Ureter (tissue), 1 donor: ENCODE measurements at regions not wholly inside any gene's neighbourhood (a gene's known extent, or its start where the extent isn't known, plus 50 kb on each side); places are given as distances from the start of the nearest gene placed in this dataset.

Source experiments
- DNase-seq: peaks from one replicate; pipeline ENCODE4 v3.0.0-alpha.2; 2020; ENCODE audit warnings: low spot score
- donor health status: DM: yes; HTN: yes; CAD: no.

GRCh38 chr2:143954186-143954585, 565.7 kb downstream of the ZEB2 start:
- no peak for DNase-seq

GRCh38 chr2:143953451-143954030, 566.4 kb downstream of the ZEB2 start:
- DNase-seq: no peak

DNA sequence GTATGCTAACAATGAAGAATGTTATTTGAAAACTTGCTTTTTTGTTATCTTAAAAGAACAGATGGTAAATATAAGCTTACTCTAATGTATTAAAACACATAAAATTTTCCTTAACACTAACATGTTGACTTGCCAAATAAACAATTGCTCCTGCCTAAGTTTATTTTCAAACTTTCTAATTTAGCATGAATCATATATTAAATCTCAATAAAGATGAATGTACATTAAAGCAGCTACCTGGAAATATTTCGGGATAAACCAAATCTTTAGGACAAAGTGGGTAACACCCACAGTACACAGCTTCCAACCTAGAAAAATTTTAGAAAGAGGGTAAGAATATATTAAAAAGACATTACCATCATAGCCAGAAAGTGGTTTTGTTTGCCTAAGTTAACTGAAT, 567.4 kb downstream of the ZEB2 start:
- no peak for DNase-seq

GRCh38 chr2:143950704-143951103, 569.2 kb downstream of the ZEB2 start:
- DNase-seq: no peak

DNA sequence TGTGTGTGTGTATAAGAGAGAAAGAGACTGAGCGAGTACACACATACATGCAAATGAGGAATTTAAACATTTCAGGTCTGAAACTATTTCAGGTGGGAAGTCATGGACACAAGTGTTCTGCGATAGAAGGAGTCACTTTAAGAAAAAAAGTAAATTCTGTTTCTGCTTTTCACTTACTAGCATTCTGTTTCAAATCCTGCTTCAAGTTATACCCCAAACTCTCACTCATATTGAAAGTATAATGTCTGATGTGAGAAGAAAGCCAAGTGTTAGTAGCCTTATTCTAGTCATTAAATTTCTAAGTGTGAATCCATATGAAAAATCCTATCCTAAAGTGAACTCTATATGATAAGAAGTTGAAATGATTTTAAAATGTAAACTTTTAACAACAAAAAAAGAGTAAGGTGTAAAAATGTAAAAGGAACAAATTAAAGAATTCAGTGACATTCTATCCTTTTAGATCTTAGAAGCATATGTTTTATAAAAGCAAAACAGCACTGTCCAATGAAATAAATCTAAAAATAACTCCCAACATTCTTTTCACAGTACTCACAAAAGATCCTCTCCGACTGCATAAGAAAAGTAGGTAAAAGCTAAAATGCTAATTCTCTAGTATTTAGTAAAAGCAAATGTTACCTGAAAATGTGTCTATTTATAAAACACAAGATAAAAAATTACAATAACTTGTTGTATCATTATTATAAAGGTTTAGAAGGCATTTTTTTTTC, 570.6 kb downstream of the ZEB2 start:
- no peak for DNase-seq

DNA sequence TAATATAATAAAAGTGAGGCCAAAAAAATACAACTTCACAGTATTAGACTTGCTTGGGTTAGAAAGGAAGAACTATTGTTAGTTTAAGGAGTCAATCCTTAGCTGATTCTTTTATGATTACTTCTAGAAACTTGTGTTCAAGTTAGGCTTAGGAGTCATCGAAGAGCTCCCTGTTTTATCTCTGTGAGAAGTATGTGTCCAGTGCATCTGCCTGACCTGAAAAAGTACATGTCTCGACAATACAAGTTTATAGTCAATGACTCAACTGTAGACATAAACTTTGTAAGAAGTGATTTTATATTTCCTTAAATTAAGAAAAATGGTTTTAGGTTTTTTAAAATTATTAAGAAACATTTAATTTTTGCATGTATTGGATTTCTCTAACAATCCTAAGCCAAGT, 571.2 kb downstream of the ZEB2 start:
- no peak for DNase-seq

DNA sequence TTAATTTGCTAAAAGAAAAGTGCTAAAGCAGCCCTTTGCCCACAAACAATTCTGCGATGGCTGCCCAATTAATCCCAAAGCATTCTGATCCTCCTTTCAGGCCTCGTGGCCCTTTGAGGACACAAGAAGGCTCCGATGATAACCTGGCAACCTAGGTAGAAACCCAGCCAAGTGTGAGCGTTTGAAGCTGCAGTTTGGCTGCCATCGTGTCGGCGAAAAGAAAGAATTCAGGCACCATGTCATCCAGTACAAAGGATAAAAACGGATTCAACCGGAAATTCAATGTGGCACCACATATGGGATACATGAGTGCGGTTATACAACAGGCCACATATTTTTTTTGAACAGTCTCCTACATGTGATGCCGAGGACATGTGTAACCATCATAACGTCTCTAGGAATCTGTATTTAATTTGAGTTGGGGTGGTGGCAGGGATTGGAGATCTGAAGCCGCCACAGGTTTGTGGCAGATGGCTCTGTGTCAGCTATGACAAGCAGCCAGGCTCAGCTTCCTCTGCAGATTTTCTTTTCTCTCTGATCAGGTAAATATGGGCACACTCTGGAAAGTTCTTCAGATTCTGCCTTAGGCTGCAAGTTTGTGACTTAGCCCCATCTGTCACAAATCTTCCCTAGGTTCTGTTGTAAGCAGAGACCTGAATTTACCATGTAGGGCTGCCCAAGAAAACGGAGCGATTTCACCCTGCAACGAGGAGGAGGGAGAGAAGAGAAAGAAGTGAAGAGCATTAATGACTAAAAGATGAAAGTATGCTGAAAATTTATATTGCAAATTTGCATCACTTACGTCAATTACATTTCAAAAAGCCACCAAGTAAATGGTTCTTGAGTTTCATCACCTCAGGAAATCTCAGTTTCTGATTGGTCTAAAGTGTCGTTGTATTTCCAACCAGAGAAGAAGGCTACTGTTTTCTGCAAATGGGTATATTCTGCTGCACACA, 573.2 kb downstream of the ZEB2 start:
- no peak for DNase-seq

GRCh38 chr2:143942486-143942885, 577.4 kb downstream of the ZEB2 start:
- DNase-seq: no peak

GRCh38 chr2:143940720-143941119, 579.2 kb downstream of the ZEB2 start:
- no peak for DNase-seq

- DNase-seq: no peak
These were observed 580.1 kb downstream of the ZEB2 start for GRCh38 chr2:143939626-143940330.

DNA sequence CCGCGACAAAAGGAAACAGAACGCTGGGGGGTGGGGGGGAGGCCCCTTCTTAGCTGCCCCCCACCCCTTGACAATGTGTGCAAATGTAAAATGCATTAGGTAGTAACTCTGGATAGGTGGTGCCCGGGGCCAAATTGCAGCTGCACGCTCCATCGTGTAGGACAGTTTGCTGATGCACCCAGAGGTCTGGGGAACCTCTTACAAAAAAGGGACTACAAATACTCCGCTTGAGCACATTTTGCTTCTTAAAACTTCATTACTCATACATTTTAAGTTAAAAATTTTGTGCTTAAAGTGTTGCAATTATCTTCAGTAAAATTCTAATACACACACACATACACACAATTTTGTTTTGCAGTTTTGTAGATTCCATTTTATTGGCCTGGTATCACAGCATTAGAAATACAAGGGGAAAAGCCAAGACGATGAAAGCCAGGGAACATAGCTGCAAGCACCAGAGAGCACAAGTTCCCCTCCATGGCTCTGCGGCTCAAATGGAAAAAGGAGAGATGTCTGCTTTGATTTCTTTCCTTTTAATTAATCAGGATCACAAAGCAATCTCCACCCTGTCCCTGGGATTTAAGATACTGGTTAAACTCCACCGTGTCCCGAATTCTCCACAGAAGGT, 582.1 kb downstream of the ZEB2 start:
- no peak for DNase-seq

DNA sequence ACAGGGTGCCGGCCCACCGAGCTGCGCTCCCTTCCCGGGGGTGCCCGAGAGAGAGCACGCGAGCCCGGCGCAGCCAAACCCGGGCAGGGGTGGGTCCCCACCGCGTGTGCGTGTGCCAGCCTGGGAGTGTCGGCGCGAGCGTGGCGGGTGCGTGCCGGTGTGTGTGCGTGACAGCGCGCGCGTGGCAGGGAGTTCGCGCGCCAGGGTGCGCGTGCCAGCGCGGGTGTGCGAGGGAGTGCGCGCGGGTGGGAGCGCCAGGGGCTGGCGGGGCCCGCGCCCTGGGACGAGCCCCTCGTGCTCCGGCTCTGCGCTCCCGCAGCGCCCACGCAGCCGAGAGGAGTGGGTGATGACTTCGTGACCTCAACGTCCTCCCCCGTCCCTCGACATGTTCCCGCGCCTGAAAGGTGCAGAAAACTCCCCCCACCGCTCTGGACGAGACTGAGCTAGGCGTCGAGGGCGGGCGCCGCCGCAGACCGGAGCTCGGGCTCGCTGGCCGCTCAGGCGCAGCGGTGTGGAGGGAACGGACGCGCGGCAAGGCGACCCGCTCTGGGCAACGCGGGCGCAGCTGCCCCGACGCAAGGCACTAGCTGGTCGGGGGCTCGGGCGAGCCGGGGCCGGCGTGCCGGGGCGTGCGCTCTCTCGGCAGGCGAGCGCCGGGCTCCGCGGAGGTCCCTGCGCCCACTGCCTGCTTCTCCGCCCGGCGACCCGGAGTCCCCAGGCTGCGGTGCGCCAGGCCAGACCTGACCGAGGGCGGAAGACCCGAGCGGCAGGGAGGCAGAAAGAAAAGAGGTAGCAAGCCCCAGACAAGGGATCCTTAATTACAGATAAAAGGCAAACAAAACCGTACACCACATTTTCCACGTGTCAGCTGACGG, 582.8 kb downstream of the ZEB2 start:
- DNase-seq: no peak

DNA sequence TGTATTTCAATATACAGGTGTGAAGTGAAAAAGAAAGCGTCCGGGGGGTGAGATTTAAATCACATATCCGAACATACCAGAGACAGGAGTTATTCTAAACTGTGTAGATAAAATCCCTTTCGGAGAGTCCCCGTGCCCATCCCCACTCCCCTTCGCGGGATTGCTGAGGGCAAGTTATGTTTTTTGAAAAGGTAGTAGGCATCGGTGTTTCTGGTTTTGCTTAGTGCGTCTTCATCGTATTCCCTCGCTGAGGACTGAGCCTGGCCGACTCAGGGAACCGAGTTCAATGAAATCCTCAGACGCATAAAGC, 583.4 kb downstream of the ZEB2 start:
- DNase-seq: no peak

GRCh38 chr2:143935482-143935752, 584.5 kb downstream of the ZEB2 start:
- no peak for DNase-seq

DNA sequence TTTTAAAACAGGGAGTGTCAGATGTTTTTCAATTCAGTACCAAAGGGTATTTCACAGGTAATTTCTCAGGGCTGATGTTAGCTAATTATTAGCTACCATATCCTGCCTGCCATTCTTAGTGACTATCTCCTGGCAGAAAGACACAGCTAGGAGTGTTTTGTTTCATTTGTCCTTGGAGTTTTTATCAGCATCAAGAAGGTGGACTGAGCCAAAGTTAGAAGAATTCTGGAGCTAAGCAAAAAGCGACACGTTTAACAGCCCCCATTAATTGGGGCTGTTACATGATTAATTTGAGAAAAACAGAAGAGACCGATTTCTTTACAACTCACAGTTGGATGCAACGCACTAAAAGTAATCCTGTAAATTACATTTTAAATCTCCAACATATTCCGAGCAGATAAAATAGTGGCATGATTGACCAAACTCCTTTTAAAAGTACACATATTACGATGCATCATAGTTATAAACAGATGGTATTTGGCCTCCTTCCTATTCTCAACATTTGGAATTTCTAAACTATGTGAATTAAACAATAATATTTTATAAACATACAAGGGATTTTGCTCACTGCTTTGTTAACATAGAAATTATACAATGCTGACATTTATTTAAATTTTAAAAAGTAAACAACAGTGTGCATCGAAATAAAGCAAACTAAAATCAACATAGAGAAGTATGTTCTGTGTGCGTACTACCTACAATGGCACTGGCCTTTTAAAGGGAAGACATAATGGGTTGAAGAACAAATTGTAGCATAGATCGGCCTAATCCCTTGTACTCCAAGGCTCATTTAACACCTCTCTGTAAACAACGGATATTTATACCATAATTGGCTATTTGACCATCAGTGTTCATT, 585.1 kb downstream of the ZEB2 start:
- DNase-seq: no peak

DNA sequence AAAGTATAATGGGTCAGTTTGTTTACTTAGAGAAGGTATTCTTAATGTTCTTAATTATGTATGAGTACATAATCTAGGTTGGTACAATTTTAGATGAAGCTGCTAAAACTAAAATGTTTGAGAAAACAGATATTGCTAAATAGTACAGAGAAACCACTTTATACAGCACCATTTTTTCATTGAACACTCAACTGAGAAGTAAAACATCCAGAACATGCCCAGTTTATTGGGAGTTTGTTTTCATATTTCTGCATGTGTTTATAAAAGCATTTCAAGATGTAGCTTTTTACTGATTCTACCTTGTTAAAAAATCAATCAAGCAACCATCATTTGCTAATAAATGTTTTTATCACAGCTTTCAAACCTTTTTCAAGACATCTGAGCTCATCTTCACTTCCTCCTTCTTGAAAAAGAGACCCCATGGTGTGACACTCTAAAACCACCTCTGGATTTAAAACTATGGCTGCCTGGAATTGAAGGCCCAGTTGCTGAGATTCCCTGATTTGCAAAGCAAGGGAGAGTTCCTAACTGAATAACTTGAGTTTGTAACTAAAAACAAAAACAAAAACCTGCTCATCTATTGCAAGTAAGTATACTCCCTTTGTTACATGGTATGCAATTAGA, 585.9 kb downstream of the ZEB2 start:
- no peak for DNase-seq

DNA sequence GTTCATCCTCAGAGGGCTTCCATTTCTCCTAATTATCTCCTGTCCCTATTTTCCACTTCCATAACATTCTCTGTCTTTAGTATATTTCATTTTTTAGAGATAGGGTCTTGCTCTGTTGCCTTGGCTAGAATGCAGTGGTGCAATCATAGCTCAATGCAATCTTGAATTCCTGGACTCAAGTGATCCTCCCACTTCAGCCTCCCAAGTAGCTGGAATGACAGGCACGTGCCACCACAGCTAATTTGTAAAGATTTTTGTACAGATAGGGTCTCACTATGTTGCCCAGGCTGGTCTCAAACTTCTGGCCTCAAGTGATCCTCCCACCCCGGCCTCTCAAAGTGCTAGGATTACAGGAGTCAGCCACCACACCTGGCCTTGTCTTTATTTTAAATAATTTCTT, 589.0 kb downstream of the ZEB2 start:
- DNase-seq: no peak

GRCh38 chr2:143928613-143929012, 591.3 kb downstream of the ZEB2 start:
- no peak for DNase-seq

DNA sequence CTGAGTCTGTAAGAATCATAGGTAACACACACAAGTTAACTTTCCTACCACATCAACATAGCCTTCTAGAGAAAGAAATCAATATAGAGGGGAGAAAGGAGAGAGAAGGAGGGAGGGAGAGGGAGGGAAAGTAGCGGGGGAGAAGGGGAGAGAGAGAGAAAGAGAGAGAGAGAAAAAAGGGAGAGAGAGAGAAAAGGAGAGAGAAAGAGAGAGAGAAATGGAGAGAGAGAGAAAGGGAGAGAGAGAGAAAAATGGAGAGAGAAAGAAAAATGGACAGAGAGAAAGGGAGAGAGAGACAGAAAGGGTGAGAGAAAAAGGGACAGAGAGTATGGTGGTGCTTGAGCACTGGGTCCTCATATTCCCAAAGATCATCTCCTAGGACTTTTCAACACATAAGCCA, 591.7 kb downstream of the ZEB2 start:
- DNase-seq: no peak

- DNase-seq: no peak
These were observed 593.2 kb downstream of the ZEB2 start for GRCh38 chr2:143926736-143927135.
